GM13976 (cell line): ENCODE measurements at regions not wholly inside any gene's neighbourhood (a gene's known extent, or its start where the extent isn't known, plus 50 kb on each side); places are given as distances from the start of the nearest gene placed in this dataset.

Experiments used
- DNase-seq: peaks from one replicate; pipeline ENCODE4 v3.0.0; 2012; ENCODE audit warnings: low spot score
- in situ Hi-C: fragments of 300-500 bp; cut with MboI; formaldehyde crosslinking; loops from one replicate; pipeline ENCODE4 v1.12.0; 2022; ENCODE audit warnings: low sequenced_read_pairs, mixed read lengths, inconsistent platforms; ENCODE audit not compliant: unreplicated experiment
- TF ChIP-seq, protein P1 (sequence below): IDR thresholded peaks from 2 replicates; pipeline ENCODE4 v1.5.1; 2012; ENCODE audit warnings: borderline replicate concordance, mild to moderate bottlenecking; ENCODE audit not compliant: insufficient read depth; ENCODE audit errors: extremely low read depth, missing control alignments, control extremely low read depth

DNA sequence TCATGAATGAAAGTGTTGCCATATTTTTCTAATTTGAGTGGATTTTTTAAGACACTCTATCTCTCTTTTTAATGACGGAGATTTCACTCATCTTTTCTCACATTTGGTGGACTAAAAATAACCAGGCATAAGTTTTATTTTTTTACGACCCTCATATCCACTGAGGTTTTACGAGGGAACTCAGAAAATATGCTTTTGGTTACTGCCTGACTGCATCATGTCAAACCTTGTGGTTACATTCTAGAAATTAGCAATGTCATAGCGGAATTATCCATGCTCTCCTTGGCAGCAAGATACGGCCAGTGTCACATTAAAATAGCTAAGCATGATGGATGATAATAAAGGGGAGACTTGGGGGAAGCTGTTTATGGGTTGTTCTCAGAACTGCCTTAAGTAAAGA, 428.6 kb upstream of the FSHR start:
- DNase-seq, result no peak
- TF ChIP-seq, protein P1, sequence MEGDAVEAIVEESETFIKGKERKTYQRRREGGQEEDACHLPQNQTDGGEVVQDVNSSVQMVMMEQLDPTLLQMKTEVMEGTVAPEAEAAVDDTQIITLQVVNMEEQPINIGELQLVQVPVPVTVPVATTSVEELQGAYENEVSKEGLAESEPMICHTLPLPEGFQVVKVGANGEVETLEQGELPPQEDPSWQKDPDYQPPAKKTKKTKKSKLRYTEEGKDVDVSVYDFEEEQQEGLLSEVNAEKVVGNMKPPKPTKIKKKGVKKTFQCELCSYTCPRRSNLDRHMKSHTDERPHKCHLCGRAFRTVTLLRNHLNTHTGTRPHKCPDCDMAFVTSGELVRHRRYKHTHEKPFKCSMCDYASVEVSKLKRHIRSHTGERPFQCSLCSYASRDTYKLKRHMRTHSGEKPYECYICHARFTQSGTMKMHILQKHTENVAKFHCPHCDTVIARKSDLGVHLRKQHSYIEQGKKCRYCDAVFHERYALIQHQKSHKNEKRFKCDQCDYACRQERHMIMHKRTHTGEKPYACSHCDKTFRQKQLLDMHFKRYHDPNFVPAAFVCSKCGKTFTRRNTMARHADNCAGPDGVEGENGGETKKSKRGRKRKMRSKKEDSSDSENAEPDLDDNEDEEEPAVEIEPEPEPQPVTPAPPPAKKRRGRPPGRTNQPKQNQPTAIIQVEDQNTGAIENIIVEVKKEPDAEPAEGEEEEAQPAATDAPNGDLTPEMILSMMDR, result no peak
- in situ Hi-C loops, result no loop called here

GRCh38 chr2:49577041-49577440, 422.7 kb upstream of the FSHR start:
- TF ChIP-seq, protein P1, result no peak
- DNase-seq, result no peak
- in situ Hi-C loops, result no loop called here

DNA sequence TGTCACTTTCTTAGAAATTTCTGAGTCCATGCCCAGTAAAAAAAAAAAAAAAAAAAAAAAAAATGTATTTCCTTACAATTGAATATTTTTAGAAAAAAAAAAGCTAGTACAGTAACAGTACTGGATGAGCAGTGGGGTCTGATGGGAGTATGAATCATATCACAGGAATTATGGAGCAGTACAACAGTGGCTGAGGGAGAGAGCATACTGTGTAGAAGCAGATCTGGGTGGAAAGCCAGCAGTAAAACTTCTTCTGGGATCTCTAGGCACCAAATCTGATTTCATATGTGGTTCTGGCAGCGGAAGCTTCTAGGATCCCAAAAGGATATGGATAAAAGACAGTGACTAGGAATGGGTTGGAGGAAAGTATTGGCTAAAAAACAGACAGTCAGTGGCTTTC, 414.9 kb upstream of the FSHR start:
- in situ Hi-C loops, result no loop called here
- no peak for DNase-seq
- TF ChIP-seq, protein P1, result no peak

- TF ChIP-seq, protein P1, result no peak
- no peak for DNase-seq
- in situ Hi-C loops, result no loop called here
Observed at GRCh38 chr2:49567811-49568600, 413.7 kb upstream of the FSHR start.

DNA sequence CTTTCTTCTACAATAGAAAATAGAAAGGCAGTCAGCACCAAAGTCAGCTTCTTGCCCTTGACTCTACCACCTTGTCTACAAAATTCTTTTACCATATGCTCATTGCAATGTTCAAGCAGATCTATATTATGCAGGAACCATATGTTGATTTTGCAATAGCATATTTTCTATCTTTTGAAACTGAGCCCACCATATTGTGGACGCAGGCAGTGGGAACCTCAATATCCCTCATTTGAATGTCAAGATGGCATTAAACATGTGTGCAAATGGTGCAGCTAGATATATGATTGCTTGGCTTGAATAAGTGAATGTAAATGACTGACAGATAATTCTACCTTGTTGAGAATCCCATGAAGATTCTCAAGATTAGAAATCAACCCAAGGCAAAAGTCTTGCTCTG, 412.7 kb upstream of the FSHR start:
- in situ Hi-C loops, result no loop called here
- TF ChIP-seq, protein P1, result no peak
- no peak for DNase-seq

- TF ChIP-seq, protein P1, result no peak
- in situ Hi-C loops, result no loop called here
- no peak for DNase-seq
Observed at GRCh38 chr2:49553658-49554057, 399.3 kb upstream of the FSHR start.

DNA sequence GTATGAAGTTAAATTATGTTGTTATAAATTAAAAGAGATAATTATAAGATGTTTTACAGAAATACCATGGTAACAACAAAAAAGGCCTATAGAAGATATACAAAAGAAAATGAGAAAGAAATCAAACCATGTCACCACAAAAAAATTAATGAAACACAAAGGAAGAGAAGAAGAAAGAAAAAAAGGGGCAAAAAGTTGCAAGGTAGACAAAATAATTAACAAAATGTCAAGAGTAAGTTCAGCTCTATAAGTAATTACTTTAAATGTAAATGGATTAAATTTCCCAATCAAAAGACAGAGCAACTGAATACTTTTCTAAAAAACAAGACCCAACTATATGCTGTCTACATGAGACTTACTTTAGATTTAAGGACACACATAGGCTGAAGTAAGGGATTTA, 378.4 kb upstream of the FSHR start:
- DNase-seq, result no peak
- TF ChIP-seq, protein P1, result no peak
- in situ Hi-C loops, result no loop called here
